ENCODE measurements at regions not wholly inside any gene's neighbourhood (a gene's known extent, or its start where the extent isn't known, plus 50 kb on each side); places are given as distances from the start of the nearest gene placed in this dataset.
"Not testable (repeated sequence)": the region's sequence is repeated elsewhere in the genome, so short reads cannot be mapped to it uniquely, and the experiment has no call there.

- DNase-seq (ENCODE audit: low read depth, low spot score) = no peak
These were observed 109.0 kb upstream of the TAS2R1 start for GRCh38 chr5:9739135-9739534.

DNA sequence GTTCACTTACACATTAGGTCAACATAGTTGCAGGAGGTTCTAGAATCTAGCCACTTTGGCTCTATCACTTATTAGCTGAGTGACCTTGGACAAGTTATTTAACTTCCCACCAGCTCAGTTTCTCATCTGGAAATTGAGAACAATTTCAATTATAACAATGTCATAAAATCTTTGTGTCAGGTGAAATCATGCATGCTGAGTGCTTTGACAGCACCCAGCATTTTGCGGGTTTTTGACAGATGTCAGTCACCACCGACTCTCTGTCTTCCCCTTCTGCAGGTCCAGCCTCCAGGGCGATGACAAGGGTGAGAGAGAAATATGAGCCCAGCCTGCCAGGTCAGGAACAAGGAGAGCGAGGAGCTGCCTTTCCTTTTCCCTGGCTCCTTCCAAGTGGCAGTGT lies 107.1 kb upstream of the TAS2R1 start:
- DNase-seq (ENCODE audit: low read depth, low spot score) = no peak

- no peak for DNase-seq (ENCODE audit: low read depth, low spot score)
These were observed 103.3 kb upstream of the TAS2R1 start for GRCh38 chr5:9733486-9733885.

- DNase-seq (ENCODE audit: low read depth, low spot score) = no peak
These were observed 101.0 kb upstream of the TAS2R1 start for GRCh38 chr5:9731159-9731558.

- no peak for DNase-seq (ENCODE audit: low read depth, low spot score)
These were observed 98.1 kb upstream of the TAS2R1 start for GRCh38 chr5:9728261-9728660.

DNA sequence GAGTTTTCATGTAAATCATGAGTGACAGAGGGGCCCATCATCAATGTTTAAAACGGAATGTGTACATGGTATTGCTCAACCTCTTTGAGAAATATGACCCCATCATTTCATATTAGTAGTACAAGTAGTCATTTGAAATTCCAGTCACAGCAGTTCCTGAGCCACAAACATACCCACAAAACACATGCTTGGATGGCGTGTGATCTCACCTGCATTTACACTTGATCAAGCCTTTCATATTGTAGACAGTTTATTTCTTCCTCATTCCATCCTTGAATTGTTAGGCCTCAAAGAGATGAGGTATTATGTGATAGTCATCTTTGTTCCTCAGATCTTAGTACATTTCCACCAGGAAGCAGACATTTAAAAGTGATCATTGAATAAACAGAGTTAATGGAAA lies 96.8 kb upstream of the TAS2R1 start:
- no peak for DNase-seq (ENCODE audit: low read depth, low spot score)

DNA sequence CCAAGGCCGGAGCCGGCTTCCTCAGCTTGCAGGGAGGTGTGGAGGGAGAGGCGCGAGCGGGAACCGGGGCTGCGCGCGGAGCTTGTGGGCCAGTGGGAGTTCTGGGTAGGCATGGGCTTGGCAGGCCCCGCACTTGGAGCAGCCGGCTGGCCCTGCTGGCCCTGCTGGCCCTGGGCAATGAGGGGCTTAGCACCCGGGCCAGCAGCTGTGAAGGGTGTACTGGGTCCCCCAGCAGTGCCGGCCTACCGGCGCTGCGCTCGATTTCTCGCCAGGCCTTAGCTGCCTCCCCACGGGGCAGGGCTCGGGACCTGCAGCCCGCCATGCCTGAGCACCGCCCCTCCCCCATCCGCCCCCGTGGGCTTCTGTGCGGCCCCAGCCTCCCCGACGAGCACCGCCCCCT lies 95.1 kb upstream of the TAS2R1 start:
- not testable (repeated sequence) for DNase-seq (ENCODE audit: low read depth, low spot score)

- no peak for DNase-seq (ENCODE audit: low read depth, low spot score)
These were observed 94.6 kb upstream of the TAS2R1 start for GRCh38 chr5:9724707-9725106.

DNA sequence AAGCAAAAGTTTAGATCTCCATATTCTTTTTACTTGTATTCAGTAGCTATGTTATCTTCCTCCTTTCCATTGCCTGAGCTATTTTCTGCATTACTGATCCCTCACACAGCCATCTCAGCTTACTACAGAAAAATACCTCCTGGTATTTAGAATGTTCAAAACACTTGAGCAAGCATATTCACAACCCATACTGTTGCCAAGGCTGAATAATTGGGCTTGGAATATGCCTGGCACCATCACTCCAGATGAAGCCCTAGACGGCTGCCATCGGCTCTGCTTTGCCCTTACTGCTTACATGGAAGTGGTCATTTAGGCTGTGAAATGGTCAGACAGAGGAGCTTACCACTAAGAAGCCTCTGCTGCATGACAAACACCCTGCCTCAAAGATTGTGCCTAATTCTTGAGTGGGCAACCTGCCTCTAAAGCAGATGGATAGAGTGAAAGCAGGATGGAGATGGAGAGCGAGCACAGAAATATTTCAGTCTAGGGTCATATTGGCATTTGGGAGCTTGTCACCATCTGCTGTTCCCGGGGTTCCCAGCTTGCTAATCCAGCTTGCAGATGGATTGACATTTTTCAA lies 92.5 kb upstream of the TAS2R1 start:
- no peak for DNase-seq (ENCODE audit: low read depth, low spot score)

- no peak for DNase-seq (ENCODE audit: low read depth, low spot score)
These were observed 91.0 kb upstream of the TAS2R1 start for GRCh38 chr5:9721161-9721560.

DNA sequence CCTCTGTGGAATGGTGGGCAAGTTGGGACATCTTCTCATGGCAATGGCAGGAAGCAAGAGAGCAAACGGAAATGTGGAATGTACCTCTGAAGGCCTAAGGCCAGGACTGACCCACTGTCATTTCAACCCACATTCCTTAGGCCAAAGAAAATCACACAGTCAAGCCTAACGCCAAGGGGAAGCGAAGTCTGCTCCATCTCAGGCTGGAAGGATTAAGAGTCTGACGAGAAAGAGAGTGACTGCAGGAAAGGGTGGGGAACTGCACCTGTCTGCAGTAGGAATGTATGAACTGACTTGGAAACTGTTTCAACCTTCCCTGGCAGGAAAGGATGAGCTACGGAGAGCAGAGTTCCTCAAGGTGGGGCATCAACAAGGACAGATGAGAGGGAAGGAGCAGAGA lies 90.2 kb upstream of the TAS2R1 start:
- no peak for DNase-seq (ENCODE audit: low read depth, low spot score)

DNA sequence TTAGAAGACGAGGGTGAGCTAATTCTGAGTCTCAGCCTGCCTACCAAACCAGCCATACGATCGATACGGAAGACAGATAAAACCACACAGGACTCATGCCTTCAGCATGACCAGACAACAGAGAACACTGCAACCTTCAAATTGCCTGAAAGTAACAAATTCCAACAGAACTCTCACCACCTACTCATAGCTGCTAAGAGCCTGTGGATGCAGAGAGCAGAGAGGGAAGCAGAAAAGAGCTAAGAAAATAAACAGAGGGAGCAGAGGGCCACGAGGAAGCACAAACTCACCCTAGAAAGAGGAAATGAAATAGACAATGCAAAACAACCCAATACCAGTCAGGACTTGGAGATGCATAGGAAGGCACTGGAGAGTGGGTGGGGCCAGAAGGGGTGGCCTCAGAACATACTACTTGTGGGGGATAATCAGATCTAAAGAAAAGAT lies 86.7 kb upstream of the TAS2R1 start:
- DNase-seq (ENCODE audit: low read depth, low spot score) = no peak

- no peak for DNase-seq (ENCODE audit: low read depth, low spot score)
These were observed 85.8 kb upstream of the TAS2R1 start for GRCh38 chr5:9715891-9716335.

- no peak for DNase-seq (ENCODE audit: low read depth, low spot score)
These were observed 83.9 kb upstream of the TAS2R1 start for GRCh38 chr5:9713959-9714586.

DNA sequence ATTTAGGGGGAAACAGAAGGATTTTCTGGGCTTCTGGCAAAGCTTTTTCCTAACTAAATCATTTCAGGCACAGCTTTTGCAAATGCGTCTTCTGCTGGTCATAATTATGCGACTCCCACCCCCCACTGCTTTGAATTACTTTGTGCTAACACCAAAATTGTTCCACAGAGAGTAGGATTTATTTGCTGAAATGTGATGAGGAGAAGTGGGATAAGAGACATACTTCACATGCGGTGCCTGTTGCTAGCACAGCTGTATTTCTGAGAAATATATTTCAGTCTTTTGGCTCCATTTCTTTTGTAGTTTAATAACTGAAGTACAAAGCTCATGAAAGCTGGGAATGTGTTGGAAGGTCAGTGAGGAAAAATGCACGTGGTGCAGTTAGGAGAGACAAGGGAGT lies 83.2 kb upstream of the TAS2R1 start:
- no peak for DNase-seq (ENCODE audit: low read depth, low spot score)

GRCh38 chr5:9712911-9713310 lies 82.8 kb upstream of the TAS2R1 start:
- DNase-seq (ENCODE audit: low read depth, low spot score) = no peak

- no peak for DNase-seq (ENCODE audit: low read depth, low spot score)
These were observed 82.4 kb upstream of the TAS2R1 start for GRCh38 chr5:9712506-9712905.

GRCh38 chr5:9710069-9710468 lies 79.9 kb upstream of the TAS2R1 start:
- DNase-seq (ENCODE audit: low read depth, low spot score) = no peak

- DNase-seq (ENCODE audit: low read depth, low spot score) = no peak
These were observed 77.7 kb upstream of the TAS2R1 start for GRCh38 chr5:9707732-9708462.

DNA sequence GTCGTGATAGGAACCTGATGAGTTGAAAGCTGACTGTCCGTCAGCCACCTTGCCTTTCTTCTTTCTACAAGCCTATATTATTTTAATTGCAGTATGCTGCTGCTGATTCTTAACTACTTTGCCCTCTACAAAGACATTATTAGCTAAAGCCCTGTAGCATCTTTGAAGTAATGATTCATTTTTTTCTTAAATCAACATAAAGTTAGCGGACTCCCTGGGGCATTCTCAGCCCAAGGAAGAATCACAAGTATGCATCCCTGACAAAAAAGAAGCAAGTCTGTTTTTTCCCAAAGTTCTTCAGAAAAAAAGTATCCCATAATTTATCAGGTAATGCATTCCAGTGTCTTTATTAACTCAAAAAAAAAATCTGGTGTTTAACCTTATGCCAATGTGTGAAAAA lies 69.5 kb upstream of the TAS2R1 start:
- no peak for DNase-seq (ENCODE audit: low read depth, low spot score)

DNA sequence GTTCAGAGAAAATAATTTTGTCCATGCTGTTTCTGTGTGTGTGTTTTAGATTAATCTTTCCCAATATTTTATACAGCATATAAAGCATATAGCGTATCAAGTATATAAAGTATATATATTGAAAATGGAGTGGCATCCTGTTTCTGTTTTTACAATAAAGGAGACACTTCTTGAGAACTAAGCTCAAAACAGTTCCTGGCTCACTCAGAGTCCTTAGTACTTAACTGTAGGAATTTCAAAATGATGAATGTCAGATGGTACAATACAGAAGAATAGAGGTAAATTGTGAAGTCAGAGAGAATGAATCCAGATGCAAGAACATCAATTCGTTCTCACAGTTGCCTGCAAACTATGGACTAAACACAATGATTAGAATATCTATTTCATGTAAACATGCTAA lies 68.7 kb upstream of the TAS2R1 start:
- DNase-seq (ENCODE audit: low read depth, low spot score) = no peak

DNA sequence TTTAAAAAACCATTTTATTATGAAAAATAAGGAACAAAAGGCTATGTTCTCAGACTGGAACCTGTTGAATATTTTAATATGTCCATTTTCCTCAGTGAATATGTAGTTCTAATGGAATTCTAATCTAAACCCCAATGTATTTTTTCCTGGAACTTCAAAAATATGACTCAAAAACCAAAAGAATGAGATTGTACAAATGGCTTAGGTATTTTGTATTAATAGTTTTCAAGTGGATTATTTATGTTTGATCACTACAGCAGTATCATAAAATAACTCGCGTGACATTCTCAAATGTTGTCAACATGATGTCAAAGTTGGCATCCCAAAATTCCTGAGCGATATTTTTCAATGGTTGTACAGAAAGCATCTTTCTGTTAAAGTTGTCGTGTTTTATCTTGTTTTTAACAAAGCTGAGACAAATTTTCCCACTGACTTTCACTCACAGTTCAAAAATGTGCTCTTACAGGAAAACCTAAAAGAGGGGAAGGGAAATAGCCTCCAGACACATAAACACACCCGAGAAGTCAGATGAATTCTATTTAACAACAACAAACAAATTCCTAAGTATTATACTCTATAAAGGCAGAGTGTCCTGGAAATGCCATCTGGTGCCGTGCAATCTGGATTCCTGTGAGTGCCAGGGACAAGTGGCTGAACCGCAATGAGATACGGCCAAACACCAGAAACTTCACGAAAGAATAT lies 68.1 kb upstream of the TAS2R1 start:
- no peak for DNase-seq (ENCODE audit: low read depth, low spot score)

- no peak for DNase-seq (ENCODE audit: low read depth, low spot score)
These were observed 62.4 kb upstream of the TAS2R1 start for GRCh38 chr5:9692576-9692975.

All from iPS DF 19.7 (cell line).